ENCODE measurements at regions not wholly inside any gene's neighbourhood (a gene's known extent, or its start where the extent isn't known, plus 50 kb on each side); places are given as distances from the start of the nearest gene placed in this dataset.

GRCh38 chr6:40973304-40973703, 65.7 kb downstream of the UNC5CL start:
- DNase-seq, result no peak

- no peak for DNase-seq
These were observed 66.2 kb downstream of the UNC5CL start for GRCh38 chr6:40972814-40973213.

- no peak for DNase-seq
These were observed 66.8 kb downstream of the UNC5CL start for GRCh38 chr6:40972190-40972589.

- no peak for DNase-seq
These were observed 70.3 kb downstream of the UNC5CL start for GRCh38 chr6:40968620-40969164.

- DNase-seq, result no peak
These were observed 72.2 kb downstream of the UNC5CL start for GRCh38 chr6:40966860-40967259.

- DNase-seq, result no peak
These were observed 74.0 kb downstream of the UNC5CL start for GRCh38 chr6:40965046-40965445.

- no peak for DNase-seq
These were observed 76.0 kb downstream of the UNC5CL start for GRCh38 chr6:40963019-40963418.

GRCh38 chr6:40962241-40962640, 76.8 kb downstream of the UNC5CL start:
- peak; percentile 32 for DNase-seq

GRCh38 chr6:40961831-40962230, 77.2 kb downstream of the UNC5CL start:
- DNase-seq, result no peak

GRCh38 chr6:40960742-40961430, 78.1 kb downstream of the UNC5CL start:
- DNase-seq, result no peak

GRCh38 chr6:40959781-40960327, 79.2 kb downstream of the UNC5CL start:
- DNase-seq, result no peak

- no peak for DNase-seq
These were observed 80.3 kb downstream of the UNC5CL start for GRCh38 chr6:40958738-40959137.

GRCh38 chr6:40957616-40958492, 81.2 kb downstream of the UNC5CL start:
- DNase-seq, result no peak

- DNase-seq, result no peak
These were observed 82.1 kb downstream of the UNC5CL start for GRCh38 chr6:40956936-40957335.

- DNase-seq, result no peak
These were observed 83.9 kb downstream of the UNC5CL start for GRCh38 chr6:40955178-40955545.

GRCh38 chr6:40954446-40955177, 84.4 kb downstream of the UNC5CL start:
- DNase-seq, result no peak

GRCh38 chr6:40953486-40953885, 85.5 kb downstream of the UNC5CL start:
- no peak for DNase-seq

GRCh38 chr6:40950986-40951698, 87.9 kb downstream of the UNC5CL start:
- DNase-seq, result no peak

- no peak for DNase-seq
These were observed 90.5 kb downstream of the UNC5CL start for GRCh38 chr6:40948570-40948969.

GRCh38 chr6:40947876-40948526, 91.0 kb downstream of the UNC5CL start:
- no peak for DNase-seq

- DNase-seq, result no peak
These were observed 92.2 kb downstream of the UNC5CL start for GRCh38 chr6:40946738-40947301.

Measured in inflammatory macrophage treated with lipopolysaccharide for 4 hours (primary cell).